Stimulated activated CD8-positive, alpha-beta memory T cell treated with anti-CD3 and anti-CD28 coated beads, Interleukin-15, amount 100 ng/mL, for 48 hours (primary cell): ENCODE measurements at regions not wholly inside any gene's neighbourhood (a gene's known extent, or its start where the extent isn't known, plus 50 kb on each side); places are given as distances from the start of the nearest gene placed in this dataset.

Experiments
- DNase-seq, 2 donors: peaks; one replicate each; pipeline ENCODE4 v3.0.0-alpha.2; 2020; ENCODE audit warnings: low read depth in 2 of 2

DNA sequence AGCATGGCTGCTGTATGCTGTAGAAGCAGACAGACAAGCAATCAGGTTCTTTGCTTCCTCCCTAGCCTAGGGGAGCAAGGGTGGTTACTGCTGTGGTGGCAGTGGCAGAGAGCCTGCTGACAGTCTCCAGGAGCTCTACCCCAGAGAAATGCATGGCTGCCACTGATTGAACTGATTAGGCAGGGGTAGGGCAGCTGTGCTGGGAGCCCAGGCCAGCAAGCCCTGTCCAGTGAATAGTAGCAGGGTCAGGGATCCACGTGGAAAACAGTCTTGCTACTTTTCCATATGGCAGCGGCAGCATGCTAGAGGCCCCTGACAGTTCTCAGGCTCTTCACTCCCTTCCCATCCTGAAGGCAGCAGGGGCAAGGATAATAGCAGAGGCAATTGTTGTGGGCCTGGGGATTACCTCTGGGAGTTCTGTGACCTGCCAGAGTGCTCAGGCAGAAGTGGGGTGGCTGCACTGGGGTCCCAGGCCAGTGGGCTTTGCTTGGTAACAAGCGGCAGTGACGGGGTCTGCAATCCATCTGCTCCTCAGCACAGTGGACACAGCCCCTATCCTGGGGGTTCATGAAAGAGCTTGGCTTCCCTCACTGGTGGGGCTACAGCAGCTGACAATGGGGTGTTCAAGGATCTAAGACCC, 558.8 kb upstream of the GHITM start:
- no peak for DNase-seq

DNA sequence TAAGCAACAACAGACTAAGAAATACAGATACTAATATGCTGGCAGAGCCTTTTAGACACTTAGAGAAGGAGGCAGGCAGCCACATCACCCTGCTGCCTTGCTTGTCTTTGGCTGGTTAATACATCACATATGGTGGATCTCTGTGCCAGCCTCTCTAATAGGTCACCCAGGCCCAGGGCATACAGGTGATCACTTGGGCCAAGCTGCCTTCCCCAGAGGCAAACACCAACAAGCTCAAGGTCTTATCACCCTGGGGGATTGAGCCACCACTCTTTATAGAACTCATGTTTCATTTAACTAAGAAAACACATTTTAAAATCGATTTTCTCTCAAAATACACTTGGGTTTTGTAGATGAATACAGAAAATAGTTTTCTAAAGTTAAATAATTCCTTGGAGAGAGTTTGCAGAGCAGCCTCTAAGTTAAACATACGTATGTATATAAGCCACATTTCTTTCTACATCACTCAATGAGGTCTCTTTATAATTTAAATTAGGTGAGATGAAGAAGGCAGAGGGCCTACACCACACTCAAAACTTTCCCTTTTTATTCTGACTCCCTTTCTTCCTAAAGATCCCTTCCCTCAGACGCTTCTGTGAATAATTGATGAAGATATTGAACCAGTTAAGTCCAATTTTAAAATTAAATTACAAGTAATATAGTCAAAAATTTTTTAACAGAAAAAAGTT, 556.8 kb upstream of the GHITM start:
- DNase-seq, result no peak

DNA sequence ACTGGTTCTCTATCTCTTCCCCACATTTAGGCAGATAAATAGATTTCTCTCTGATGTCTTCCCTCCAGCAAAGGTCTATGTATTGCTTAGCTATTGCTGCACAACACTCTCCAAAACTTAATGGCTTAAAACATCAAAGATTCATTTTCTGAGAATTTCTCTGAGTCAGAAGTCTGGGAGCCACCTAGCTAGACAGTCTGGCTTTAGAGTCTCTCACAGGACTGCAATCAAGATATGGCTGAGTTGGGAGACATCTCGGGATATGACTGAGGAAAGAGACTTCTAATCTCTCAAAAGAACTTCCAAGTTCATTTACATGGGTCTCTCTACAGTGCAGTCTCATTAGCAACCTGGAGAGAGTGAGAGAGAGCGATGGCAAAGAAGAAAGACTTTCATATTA, 553.6 kb upstream of the GHITM start:
- no peak for DNase-seq

DNA sequence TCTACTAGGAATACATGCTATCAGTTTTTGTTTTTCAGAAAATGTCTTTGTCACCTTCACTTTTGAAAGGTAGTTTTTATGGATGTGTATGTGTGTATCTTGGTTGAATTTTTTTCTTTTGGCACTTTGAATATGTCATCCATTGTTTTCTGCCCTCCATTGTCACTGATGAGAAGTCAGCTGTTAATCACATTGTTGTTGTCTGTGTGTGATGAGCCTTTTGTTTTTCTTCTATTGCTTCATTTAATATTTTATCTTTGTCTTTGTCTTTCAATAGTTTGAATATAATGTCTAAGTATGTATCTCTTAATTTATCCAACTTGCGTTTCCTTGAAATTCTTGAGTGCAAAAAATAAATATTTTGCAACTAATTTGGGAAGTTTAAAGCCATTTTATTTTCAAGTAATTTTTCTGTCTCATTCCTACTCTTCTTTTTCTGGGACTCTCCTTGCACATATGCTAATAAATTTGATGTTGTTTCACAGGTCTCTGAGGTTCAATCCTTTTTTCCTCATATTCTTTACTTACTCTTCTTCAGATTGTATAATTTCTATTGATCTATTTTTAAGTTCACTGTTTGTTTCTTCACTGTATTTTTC, 546.9 kb upstream of the GHITM start:
- DNase-seq, result no peak

DNA sequence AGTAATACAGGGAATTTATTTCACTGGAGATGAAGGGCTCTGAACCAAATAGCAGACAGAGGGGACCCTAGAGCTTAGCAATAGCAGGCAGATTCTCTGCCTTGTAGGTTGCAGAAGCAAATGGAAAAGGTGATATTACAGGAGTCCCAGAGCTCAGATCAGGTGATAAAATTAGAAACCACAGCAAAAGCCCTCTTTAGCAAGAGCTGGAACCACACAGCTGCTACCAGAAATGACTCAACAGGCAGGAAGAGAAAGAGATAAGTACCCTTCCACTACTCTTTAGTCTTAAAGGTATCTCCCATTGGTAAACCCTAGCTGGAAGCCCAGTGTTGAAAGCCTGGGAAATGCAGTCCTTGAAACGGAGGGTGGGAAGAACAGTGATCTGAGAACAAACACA, 535.6 kb upstream of the GHITM start:
- no peak for DNase-seq

DNA sequence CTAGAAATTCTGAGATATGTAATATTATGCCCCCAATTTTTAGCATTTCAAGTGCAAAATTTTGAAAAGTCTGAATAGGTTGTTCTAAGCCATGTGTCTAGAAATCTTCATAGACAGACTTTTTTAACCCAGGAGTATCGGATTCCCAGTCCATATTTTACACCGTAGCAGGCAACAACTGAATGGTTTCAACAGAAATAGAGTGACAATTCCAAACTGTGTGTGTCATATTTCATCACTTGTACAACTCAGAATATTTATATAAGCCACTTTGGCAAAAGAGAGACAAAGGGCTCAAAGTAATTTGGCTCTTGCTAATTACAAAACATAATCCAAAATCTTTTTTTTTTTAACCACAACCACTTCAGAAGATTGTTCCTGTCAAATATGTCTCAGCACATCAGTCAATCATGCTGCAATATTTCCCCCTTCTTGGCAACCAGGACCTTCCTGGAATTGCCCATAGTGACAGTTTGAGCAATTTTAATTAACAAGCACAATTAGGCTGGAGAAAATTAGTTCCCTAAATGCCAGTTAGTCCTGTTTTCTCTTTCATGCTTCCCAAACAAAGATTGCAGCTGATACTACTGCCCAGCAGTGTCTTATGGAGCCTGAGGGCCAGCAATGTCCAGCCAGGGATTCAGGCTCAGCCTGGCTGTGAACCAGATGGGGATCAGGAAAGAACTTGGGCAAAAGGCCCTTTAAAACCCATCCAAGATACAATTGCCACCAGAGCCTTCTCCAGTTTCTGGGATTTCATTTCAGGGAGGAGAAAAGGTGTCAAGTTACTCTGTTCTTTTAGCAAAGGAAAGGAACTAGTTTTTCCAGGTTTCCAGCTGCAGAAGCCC, 533.3 kb upstream of the GHITM start:
- DNase-seq, result no peak

DNA sequence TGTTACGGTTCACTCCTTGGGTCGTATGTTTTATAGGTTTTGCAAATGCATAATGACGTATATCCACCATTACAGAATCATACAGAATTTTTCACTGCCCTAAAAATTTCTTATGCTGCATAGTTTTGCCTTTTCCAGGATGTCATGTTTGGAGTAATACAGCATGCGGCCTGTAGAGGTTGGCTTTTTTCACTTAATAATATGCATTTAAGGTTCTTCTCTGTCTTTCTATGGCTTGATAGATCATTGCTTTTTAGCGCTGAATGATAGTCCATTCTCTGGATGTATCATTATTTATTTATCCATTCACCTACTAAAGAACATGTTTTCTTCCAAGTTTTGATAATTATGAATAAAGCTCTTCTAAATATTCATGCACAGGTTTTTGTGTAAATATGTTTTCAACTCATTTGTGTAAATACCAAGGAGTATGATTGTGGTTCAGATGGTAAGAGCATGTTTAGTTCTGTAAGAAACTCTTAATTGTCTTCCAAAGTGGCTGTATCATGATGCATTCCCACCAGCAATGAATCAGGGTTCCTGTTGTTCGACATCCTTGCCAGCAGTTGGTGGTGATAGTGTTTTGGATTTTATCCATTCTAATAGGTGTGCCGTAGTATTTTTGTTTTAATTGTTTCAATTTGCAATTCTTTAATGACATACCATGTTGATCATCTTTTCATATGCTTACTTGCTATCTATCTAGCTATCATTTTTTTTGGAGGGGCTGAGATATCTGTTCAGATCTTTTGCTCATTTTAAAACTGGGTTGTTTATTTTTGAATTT, 531.2 kb upstream of the GHITM start:
- no peak for DNase-seq

DNA sequence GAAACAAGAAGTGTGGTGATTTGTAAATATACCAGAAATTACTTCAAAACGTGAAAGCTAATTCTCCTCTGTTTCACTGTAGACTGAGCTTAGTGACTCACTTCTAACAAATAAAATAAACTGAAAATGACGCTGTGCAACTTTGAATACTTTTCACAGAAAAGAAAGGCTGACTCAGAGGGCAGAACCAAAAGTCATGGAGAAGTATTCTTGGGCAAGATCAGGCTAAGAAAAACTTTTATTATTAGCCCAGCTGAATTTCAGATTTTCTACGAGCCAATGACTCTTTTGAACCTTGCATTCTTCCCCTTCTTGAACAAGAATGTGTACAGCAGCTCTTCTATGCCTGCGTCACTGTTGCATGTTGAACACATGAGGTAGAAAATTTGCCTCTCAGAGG, 527.3 kb upstream of the GHITM start:
- no peak for DNase-seq

DNA sequence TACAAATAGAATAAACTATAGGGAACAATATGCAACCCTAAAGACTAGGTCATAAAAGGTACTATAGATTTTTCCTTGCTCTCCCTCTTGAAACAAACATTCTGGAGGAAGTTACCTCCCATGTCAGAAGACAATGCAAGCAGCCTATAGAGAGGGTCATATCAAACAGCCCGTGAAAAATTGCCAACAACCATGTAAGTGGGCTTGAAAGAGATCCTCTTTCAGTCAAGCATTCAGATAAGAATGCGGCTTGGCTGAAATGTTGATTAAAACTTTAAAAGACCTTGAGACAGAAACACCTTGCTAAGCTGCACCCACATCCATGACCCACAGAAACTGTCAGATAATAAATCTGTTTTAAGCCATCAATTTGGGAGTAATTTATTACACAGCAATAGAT, 526.6 kb upstream of the GHITM start:
- DNase-seq, result no peak

DNA sequence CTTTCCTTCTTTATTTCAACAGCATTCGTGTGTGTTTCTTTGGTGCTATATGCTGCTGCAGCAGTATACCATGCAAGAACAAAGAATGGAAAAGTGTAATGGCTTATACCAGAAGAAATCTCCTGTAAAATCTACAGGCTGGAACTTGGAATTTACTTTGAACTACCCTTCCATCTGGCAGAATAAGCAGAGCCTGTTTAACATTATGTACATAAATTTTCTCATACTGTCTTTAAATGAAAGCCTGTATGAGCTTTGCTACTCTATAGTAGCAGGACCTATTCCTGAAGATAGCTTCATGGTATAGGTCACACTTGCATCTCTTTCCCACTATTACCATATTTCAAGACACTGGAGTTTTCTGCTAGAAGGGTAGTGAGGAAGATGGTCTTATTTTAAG, 522.1 kb upstream of the GHITM start:
- no peak for DNase-seq

DNA sequence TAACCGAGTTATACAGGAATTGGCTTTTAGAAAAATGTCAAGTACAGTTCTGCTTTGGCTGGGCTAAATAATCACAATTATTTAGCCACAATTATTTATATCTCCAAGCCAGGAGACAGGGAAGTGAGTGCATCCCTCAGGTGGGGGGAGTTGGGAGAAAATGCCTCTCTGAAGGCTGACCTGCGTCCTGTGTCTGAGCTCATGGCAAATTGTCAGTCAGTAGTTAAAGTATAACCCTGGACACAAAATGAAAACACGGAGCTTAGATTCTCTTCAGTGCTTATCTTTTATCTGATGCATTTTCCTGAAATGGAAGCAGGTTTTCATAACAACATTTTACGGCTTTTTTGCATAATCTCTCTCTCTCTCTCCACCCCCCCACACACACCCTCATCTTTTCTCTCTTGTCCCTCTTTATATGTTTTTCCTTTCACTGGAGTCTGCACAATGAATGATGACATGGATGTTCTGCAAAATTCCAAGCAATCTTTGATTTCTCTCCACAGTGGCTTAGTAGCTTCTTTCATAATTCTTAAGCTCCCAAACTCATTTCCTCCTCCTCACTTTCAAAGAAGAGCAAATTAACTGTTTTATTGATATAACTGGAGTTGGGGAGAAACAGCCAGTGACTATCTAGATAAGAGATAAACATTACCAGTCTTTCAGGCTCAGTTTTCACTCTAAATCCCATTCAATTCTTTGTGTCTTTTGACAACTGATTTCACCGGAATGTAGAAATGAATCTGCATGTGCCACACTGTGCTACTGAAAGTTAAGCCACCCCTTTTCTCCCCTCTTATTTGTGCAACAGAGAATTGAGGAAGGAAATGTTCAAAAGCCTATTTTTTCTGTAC, 521.4 kb upstream of the GHITM start:
- no peak for DNase-seq

DNA sequence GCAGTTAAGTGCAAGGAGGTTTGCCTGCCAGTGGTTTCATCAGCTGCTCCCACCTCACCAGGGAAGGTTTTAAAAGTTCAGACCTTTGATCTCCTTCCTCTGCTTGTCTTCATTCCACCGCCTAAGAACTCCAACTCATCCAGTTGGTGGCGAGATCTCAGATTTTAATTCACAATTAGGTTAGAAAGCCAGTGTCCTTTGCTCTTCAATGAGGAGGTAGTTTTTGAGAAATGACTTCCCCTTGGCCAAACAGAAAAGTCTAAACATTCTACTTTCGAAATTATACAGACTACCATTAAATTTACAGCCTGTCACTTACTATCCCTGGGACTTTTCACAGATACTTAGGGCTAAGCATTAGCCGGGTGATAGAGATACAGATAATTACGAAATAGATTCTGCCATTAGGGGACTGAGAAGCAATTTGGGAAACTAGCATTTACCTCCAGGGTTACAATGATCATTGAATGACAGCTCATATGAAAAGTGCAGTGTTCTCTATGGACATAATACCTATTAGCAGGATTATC, 513.4 kb upstream of the GHITM start:
- DNase-seq, result no peak

DNA sequence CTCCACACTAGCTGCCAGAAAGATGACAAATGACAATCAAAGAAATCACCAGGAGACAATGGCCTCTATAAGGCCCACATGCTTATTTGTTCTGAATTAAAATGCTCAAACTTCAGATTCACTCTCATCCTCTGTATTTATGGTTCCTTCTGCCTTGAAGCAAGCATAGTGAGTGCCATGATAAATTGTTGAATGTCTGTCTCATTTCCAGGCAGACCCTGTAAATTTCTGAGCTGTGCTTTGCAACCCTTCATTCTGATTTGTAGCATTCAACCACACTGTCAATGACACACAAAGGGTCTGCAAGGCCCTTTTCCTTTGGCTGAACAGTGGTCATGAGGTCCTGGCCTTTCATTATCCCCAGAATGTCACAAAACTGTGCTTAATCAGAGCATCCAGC, 506.6 kb upstream of the GHITM start:
- DNase-seq, result no peak

DNA sequence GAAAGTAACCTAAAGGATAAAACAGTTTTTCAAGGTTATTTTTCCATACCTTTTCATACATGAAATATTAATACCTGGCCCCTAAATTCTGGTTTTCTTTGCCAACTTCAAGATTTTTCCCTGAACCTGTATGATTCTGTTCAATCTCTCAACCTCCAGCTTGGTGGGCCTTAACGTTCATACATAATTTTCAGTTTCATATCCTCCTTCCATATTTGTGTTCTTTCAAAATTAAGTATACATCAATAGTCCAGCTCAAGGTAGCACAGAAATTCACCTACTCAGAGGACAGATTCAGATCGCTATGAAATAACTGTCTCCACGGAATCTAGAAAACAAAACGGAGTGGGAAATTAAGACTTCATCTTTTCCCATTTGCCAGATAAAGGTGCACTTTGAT, 505.8 kb upstream of the GHITM start:
- no peak for DNase-seq

DNA sequence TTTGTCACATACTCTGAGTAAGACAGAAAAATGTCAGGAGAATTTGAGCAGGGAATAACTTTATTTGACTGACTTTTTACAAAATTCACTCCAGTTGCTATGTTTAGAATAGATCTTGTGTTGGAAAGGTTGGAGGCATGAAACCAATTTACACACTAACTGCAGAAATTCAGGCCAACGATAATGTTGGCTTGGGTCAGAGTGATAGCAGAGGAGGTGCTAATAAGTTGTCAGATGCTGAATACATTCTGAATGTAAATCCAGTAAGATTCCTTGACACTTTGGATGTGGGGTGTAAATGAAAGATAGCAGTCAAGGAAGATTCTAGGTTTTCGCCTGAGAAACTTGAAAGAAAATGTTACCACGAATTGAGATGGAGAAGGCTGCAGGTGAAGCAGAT, 502.5 kb upstream of the GHITM start:
- no peak for DNase-seq

DNA sequence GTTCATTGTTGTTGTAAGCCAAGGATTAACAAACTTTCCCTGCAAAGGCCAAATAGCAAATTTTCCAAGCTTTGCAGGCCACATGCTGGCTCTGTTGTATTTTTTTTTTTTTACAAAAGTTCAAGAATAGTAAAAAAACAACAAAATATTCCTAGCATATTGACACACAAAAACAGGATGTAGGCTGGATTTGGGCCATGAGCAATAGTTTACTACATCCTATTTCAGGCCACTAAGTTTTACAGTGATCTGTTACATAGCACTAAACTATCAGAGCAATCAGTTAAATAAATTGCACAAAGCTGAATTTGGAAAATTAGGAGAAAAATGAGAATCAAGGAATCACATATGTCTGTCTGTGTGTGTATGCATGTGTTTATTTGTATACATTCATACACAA, 491.8 kb upstream of the GHITM start:
- no peak for DNase-seq

DNA sequence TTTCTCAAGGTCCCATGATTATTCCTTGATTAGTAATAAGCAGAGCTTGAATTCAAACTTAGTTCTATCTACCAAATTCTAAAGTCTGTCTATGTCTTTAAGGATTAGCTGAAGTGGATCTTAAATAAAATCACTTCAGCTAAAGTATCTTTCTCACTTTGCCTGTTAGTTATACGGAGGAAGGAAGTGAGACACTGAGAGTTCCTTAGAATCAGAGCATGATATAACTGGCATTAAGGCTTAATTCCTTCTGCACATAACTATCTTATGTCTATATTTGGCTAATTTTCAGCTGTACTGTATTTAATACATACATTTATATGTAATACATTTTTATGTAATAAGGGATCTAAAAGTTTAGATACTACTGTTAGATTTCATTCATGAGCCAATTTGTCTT, 491.1 kb upstream of the GHITM start:
- no peak for DNase-seq

DNA sequence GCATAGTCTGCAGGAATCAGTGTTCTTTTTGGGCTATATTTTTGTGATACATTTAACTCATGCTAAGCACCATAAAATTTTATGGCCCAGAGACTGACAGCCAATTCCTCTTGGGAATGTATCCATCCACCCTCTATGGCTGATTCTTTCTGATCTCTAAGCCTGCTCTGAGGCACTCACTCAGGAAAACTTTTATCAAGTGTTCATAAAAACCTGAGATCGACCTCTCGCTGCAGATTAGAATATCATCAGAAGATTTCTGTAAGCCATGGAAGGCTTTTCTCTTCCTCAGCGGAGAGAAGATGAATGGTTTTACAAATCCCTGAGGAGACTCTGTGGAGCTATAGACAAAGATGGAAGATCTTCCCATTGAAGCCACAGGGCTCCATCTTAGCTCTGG, 489.8 kb upstream of the GHITM start:
- DNase-seq, result no peak

DNA sequence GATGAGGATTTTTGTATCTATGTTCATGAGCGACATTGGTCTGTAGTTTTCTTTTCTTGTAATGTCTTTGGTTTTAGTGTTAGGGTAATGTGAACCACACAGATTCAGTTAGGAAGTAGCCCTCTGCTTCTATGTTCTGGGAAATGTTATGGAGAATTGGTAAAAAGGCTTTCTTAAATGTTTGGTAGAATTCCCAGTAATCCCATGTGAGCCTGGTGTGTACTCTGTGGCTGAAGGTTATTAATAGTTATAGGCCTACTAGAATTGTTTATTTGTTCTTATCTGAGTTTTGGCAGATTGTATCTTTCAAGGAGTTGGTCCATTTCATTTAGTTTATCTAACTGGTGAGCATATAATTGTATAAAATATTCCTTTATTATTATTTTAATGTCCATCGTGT, 484.6 kb upstream of the GHITM start:
- no peak for DNase-seq

DNA sequence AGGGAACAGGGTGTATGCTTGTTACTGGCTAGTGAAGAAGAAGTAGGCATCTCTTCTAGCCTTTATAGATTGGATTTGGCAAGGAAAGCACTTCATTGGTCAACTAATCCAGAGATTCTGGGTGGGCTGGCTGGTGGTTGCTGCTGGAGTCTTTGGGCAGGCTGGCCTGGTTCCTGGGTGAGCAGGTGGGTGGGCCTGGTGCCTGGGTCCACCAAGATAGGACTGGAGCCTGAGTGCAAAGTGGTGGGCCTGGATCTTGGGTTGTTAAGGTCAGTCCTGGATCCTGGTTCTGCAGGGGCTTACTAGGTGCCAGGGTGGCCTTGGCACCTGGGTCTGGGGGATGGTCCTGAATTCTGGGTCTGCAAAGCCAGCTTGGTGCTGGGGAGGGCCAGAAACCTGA, 482.4 kb upstream of the GHITM start:
- no peak for DNase-seq

DNA sequence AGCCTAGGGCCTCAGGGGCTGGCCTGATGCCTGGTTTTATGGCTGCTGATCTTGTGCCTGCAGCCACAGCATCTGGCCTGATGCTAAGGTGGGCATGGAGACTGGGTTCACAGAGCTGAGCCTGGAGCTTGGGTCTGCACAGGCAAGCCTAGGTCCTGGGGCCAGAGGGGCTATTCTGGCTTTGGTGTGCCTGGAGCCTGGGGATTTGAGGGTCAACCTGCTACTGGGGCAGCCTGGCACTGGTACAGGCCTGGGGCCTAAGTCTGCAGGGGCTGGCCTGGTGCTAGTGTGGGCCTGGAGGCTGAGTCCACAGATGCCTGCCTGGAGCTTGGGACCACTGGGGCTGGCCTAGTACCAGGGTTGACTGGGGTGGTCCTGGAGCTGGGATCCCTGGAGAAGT, 481.8 kb upstream of the GHITM start:
- no peak for DNase-seq
